Stimulated activated CD8-positive, alpha-beta memory T cell treated with anti-CD3 and anti-CD28 coated beads, Interleukin-2, amount 100 ng/mL, for 48 hours (primary cell): ENCODE measurements at regions not wholly inside any gene's neighbourhood (a gene's known extent, or its start where the extent isn't known, plus 50 kb on each side); places are given as distances from the start of the nearest gene placed in this dataset.
A peak's percentile ranks its signal among the peaks of the same experiment; 100 is the strongest.
"Not testable (repeated sequence)": the region's sequence is repeated elsewhere in the genome, so short reads cannot be mapped to it uniquely, and the experiment has no call there.

ENCODE experiments used
- DNase-seq, 2 donors: peaks; one replicate each; pipeline ENCODE4 v3.0.0-alpha.2; 2020; ENCODE audit warnings: low read depth in 2 of 2

DNA sequence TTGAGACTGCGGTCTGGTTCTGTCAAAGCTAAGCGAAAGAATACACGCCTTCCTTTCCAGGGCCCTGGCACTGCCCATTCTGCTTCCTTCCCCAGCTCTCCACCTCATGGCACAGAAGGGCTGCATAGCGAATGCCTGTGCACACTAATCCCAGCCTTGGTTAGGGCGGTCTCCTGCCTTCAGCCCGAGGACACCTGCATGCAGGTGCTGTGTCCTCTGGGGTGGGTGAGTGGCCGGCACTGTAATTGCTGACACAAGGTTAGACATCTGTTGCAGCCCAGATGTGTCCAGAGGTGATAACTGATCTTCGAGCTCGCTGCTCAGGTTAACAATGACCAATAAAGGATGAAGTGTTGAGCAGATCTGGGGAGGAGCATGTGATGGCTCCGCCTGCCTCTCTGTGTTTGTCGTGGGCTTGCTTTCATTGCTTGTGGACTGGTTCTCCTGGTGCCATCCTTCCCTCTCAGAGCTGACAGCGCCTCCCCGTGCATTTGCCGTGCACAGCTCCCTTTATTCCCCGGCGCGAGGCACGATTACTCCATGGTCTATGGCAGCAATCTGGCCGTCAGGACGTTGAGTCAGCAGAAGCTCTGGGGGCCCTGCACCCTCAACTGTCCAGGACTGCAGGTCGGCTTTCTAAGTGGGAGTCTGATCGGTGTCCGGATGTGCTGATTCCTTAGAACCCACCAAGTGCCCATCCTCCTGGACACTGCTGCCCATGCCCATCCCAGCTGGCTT, 1088.2 kb downstream of the BRD1 start:
- DNase-seq, result no peak

DNA sequence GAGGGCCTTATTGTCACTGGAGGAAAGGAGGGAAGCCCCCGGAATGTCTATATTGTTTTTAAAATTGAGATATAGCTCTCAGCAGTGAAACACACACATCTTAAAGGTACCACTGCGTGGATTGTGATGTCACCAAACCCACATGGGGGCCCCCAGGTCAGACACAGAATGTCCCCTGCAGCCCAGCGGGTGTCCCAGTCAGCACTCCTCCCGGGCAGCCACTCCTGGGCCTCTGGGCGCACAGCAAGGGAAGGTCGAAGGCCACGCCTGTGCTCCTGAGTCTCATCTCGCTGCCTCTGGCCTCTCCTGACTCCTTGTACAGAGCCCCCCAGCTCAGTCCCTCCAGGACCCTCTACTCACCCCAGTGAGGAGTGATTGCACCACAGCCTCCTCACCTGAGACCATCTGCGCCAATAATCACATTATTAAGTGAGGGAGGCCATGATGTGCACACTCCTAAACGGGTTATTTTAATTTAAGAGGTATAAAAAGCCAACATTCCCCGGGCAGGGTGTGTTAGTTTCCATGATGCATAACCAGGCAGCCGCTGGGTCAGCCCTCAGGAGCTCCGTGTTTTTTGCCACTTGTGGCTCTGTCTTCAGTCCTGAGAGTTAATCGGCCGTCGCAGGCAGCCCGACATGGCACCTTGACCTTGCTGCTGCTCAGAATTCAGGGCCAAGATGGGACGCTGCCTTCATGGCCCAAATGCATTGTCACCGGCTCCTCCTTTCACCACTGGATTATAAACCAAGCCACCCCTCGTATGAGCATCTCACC, 1089.3 kb downstream of the BRD1 start:
- DNase-seq, result no peak

DNA sequence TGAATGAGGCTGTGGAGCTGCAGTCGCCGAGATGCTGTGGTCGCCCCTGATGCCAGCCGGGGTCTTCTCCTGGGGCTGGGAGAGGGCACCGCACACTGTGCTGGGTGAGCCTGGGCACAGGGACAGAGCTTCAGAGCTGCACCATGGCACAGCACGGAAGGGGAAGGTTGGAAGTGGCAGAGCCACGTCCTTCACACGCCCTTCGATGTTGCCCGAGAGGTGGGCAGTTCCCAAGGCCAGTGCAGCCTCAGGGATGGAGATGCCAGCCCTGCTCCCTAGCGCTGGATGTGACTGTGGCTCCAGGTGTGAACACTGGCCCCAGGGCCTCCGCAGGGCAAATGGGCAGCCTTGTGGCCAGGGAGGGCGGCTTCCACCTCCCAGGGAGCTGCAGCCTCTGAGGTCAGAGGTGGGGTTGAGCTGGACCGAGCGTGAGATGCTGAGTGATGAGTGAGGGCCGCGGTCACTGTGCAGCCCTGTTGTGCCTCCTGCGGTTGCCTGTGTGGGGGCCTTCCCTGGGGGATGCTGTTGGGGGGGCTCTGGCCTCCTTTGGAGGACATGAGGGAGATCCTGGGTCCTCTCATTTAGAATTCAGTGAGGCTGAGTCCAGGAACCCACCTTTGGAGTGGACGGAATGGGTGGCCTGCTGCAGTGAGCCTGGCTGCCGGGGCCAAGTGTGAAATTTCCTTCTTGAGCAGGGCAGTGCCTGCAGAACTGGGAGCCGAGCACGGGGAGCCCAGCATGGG, 1090.0 kb downstream of the BRD1 start:
- DNase-seq, result no peak

DNA sequence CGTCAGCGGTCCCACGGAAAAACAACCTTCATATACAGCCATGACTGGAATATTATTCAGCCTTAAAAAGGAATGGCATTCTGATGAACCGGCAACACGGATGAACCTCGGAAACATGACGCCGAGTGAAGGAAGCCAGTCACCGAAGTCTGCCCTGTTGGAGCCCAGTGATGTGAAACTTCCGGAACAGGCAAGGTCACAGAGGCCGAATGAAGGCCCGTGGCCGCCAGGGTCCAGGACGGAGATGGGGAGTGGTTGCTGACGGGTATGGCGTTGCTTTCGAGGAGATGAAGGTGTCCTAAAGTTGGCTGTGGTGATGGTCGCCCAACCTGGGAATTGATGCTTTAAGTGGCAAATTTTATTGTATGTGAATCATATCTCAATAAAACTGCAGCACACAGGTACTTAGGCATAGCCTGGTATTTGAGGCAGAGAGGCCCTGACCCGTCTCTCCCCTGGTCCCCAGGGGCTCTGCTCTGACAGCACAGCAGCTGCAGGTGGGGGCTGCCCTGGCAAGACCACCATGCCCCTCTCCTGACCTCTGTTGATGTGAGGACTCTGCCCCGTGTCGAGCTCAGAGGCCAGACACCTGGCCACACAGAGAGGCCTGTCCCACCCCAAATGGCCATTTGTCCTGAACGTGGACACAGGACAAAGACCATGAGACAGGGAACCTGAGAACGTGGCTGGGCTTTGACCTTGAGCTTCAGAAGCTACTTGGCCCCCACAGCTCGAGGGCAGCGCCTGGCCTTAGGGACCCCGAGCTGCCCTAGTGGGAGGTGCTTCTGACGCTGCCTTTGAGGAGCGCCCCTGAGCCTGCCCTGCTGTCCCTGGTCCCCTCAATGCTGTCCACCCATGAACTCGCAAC, 1090.8 kb downstream of the BRD1 start:
- no peak for DNase-seq

DNA sequence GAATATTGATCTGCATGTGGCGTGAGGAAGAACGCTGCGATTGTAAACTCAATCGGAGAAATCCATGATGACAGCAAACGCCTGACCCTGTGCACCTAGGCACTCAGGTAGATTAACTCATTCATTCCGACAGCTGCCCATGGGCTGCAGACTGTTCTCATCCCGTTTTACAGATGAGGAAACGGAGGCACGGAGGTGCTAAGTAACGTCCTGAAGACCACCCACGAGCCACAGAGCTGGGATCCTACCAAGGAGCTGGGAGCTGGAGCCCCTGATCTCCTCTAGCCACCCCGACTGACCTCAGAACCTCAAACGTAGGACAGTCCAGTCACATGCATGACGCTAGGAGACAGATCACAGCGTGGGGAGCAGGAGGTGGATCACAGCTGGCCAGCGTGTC, 1092.7 kb downstream of the BRD1 start:
- no peak for DNase-seq

DNA sequence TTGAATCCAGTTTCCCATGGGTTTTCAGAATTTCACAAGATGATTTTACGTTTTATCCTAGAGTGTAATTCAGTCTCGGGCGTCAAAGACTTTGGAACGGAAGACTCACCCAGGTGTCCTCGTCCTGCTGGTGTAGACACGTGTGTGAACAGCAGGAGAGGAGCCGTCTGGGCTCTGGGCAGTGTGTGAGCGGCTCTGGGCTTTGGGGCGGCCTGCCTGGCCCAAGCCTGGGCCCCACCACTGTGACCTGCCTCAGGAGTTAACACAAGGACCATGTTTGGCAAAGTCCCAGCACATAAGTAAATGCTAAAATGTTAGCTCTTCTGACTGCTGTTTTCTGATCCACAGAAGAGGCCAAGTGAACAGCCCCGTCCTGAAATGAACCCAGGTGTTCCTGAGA, 1093.3 kb downstream of the BRD1 start:
- no peak for DNase-seq

DNA sequence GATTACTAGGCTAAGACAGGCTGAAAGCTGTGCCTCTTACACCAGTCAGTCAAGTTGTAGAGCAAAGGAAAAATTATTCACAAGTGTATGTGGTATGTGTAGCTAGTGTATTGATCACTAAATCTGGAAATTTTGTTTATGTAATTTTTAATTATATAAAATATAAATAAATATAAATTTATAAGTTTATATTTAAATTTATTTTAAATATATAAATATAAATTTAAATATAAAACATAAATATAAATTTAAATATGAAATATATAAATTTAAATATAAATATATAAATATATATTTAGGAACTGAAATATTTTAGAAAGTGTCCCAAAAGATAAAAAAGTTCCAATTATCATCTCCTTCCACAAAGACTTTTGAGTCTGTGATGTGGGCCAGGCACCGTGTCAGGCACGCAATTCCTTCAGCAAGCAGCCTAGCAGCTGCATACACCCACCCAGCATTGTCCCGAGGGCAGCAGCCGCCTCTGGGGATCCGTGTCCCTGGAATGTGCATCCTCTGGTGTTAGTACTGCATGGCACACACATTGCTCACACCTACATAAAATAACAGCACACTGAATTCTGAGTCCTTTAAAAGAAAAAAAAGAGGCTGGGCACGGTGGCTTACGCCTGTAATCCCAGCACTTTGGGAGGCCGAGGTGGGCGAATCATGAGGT, 1098.0 kb downstream of the BRD1 start:
- DNase-seq, result no peak

DNA sequence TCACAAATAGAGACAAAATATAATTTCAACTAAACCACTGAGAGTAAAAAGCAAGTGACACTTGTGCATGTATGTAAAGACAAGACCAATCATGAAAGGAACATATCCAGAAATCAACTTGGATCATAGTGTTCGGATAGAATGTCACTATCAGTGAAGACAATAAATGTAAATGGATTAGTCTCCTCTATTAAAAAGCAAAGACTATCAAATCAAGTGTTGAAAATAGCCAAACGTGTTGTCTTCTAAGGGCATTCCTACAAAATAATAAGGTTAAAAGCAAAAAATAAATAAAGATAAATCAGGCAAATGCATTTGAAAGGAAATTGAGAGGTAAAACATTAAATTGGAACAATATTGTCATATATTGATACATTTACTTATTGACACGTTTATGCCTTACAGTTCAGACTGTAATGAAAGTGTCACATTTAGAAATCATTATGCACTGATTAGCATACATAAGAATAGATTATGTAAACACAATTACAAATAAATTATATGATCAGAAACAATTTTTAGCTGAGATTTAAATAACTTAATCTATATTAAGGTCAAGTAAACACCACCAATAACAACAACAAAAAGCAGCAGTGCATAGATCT, 1100.1 kb downstream of the BRD1 start:
- DNase-seq, result no peak

DNA sequence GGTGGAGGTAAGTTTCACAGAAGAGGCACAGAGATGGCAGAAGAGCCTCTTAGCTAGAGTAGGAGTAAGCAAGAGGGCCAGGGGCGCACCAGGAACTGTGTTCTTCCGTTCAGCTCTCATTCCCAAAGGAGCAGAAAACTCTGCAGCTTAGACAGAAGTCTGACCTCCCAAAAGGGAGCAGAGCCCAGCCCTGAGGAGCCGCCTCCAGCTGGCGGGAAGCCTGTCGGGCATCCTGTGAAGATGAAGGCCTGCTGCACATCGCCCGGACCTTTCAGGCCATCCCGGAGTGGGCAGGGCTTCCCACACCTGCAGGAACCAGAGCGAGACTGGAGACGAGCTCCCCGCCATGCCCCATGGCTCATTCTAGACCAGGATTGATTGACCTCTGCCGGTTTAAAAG, 1102.8 kb downstream of the BRD1 start:
- no peak for DNase-seq

DNA sequence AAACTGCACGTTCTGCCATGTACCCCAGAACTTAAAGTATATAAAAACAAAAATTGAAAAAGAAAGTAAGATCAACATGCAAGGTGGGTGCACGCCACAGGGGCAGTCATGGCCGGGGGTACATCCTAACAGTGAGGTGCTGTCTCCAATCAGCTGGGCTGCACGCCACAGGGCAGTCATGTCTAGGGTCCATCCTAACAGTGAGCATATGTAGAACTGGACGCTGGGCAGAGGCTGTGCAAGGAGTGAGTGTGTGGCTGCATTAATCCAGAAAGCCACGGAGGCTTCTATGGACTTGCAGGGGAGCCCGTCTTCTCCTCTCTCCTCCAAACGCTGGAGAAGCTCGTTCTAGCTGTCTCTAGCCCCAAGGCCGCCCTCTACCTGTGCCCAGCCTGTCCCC, 1105.0 kb downstream of the BRD1 start:
- DNase-seq, result no peak

DNA sequence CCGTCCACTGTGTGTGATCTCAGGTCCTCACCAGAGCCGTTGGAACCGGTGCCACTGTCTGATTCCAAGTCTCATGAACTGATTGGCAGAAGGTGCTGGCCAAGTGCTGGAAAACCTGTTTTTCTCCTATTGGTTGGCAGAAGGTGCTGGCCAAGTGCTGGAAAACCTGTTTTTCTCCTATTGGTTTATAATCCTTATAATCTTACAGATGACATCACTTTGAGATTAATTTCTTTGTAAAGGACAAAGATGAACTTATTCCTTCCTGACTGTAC, 1106.3 kb downstream of the BRD1 start:
- no peak for DNase-seq

DNA sequence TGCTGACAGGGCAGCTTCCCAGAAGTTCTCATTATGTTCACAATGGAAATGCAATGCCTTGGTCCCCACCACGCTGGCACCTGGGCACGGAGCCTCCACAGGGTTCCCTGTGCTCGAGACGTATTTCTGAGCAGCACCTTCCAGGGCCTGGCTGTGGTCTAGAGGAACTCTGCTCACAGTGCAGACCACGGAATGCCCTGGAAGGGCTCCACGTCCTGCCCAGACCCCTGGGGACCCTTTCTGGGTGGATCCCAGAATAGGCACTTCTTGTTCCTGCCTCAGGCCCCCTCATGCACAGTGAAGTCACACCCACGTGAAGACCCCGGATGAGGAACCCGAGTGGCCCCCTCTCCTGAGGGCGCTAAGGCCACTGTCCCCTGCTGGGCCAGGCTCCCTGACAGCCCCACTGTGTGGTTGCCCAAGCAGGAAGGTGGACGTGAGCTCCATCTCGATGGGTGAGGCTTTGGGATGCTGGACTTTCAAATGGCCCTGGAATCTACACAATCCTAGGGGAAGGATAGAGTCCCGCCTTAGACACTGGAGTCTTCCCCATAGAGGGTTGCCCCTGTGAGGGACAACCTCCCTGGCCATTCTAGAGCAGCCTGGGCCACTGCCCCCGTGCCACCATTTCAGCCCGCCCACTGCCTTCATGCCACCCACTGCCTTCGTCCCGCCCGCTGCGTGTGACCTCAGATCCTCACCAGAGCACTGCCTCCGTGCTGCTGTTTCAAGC, 1106.8 kb downstream of the BRD1 start:
- DNase-seq, result no peak

DNA sequence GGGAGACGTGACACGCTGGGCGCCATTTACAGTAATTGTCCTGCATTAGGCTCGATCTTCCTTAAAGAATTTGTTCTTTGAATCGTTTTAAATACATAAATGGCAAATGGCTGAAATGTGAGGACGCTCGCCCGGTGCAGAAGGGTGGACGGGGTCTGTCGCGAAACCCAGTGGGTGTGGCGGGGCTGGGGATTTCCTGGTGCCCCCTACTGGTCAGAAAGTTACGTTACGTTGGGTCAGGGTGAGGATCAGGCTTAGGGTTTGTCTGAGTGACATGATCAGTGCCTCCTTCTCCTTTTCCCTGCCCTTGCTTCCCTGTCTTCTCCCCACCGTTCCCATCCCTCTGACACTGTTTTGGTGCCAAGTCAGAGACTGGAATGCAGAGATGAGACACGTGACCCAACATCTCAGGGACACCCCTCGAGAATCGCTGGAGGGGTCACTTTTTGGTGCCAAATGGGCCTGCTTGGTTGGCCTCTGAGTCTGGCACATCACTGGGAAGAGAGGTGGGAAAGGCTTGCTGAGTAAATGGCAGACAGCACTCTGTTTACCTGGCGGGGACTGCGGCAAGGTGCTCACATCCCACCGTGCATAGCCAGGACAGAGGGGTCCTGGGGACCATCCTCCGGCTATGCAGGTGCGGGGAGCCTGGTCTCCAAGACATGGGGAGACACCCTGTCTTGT, 1107.6 kb downstream of the BRD1 start:
- DNase-seq, result no peak

DNA sequence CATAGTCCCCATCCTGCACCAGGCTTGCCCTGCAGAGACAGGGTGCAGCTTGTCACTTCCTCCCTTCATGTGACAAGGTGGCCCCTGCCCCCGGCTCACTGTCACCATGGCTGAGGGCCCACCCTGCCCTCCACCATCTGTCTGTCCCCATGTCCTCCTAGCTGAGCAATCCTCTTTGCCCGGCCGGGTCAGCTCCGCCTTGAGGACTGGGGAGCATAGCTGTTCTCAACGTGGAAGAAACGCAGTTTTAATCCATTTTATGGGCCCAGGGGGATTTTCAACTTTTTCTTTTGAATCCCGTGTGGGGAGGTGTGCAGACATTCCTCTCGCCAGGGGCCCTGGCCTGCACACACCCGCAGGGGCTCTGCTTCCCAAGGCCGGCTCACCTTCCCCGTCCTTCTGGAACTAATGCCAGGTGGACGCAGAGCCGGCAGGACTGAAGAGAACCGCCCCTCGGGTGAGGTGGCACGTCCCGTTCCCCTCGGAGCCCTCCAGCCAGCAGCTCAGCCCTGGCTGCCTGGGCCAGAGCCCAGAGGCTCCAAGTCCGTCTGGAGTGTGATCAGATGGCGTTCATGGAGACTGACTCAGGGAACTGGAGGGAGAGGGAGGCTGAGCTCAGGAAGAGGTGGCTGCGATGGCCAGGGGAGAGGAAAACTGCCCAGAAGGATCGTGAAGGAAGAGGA, 1108.7 kb downstream of the BRD1 start:
- no peak for DNase-seq

DNA sequence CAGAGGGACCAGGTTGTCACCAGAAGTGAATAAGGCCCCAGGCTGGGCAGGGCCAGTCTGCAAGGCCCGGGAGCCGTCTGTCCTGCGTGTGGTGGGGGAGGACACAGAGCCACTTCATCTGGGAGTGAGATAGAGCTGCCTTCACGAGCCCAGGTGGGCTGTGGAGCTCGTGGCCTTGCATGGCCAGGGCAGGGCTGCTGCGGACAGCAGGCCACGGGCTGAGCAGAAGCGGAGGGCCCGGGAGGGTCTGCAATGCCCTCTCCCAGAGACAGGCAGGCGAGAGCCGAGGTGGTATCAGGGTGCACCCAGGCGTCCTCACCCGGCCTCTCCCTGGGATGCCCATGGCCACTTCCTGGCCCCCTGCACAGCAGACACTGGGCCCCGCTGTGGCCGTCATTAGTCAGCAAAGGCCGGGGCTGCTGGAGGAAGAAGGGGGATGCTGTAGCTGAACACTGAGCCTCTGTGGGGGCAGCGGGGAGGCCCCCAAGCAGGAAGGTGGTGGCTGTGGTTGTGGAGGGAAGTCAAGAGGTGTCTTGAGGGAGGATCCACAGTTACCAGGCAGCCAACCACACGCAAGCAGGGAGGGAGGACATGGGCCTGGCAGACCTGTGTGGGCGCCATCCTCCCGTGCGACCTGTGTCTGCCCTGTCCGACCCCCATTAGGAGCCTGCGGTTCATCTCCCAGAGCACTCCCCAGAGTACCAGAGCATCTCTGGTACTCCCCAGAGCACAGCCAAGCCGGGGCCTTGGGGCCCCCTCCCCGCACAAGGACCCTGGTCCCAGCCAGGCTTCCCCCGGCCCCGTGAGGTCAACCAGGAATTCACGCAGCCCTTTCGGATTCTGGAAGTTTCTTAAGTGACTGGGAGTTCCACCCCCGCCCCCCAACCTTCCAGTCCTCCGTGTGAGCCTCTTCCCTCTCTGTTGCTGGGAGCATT, 1109.5 kb downstream of the BRD1 start:
- peak in 1 of 2 donors; percentile 14 for DNase-seq

DNA sequence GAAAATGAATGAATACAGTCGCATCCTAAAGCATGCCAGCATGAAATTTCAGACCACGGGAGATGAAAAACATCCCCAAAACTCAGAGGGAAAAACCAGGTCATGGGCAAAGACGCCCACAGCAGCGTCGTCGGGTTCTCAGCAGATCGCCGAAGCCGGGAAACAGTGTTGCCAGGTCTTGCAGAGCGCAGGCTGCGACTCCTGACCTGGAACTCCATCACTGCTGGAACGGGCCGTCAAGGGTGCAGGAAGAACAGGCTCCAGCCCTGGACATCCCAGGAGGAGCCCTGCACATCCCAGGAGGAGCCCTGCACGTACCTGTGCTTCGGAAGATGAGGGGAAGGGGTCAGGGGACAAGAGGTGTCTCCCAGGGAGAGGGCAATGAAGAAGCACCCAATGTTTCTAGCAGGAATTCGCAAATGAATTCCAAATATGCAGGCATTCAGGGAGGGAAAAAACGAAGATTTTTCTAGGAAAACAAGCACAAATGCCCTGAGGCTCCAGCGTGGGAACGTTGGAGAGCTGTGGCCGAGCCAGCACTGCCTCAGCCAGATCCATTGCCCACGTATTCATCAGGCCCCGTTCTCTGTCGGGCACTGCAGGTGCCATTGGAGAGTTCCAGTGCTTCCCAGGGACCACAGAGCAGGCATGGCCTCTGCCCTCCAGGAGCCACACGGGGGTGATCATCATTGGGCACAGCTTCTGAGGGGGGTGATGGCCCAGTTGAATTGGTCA, 1110.4 kb downstream of the BRD1 start:
- DNase-seq, result no peak

DNA sequence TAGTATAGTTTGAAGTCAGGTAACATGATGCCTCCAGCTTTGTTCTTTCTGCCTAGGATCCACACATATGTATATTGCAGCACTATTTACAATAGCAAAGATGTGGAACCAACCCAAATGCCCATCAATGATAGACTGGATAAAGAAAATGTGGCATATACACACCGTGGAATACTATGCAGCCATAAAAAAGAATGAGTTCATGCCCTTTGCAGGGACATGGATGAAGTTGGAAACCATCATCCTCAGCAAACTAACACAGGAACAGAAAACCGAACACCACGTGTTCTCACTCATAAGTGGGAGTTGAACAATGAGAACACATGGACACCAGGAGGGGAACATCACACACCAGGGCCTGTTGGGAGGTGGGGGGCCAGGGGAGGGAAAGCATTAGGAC, 1111.5 kb downstream of the BRD1 start:
- DNase-seq, result not testable (repeated sequence)
